ENCODE measurements at regions not wholly inside any gene's neighbourhood (a gene's known extent, or its start where the extent isn't known, plus 50 kb on each side); places are given as distances from the start of the nearest gene placed in this dataset.

DNA sequence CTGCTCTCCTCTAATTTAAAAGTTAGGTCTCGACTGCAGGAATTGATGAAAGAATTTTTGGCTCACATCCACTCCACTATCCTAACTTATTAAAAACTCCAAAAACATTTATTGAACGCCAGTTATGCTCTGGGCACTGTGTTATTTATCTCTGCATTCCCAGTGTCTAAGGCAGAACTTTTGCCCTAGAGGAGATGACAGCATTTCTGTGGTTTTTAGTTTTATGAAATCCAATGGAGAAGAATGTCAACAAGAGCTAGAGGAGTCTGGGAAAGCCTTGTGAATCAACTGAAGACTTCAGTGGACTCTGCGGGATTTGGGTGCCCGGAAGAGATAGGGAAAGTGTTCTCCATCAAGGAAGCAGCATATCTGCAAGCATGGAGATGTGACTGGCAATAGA is 217.0 kb upstream of the PGR start:
- TF ChIP-seq EZH2 (IDR thresholded peaks at IDR 0.05; ENCODE audit: borderline replicate concordance, low read length): no peak
- TF ChIP-seq, protein P1, sequence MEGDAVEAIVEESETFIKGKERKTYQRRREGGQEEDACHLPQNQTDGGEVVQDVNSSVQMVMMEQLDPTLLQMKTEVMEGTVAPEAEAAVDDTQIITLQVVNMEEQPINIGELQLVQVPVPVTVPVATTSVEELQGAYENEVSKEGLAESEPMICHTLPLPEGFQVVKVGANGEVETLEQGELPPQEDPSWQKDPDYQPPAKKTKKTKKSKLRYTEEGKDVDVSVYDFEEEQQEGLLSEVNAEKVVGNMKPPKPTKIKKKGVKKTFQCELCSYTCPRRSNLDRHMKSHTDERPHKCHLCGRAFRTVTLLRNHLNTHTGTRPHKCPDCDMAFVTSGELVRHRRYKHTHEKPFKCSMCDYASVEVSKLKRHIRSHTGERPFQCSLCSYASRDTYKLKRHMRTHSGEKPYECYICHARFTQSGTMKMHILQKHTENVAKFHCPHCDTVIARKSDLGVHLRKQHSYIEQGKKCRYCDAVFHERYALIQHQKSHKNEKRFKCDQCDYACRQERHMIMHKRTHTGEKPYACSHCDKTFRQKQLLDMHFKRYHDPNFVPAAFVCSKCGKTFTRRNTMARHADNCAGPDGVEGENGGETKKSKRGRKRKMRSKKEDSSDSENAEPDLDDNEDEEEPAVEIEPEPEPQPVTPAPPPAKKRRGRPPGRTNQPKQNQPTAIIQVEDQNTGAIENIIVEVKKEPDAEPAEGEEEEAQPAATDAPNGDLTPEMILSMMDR (IDR thresholded peaks at IDR 0.05; ENCODE audit: low read length): no peak
